H9 (cell line): ENCODE measurements at regions not wholly inside any gene's neighbourhood (a gene's known extent, or its start where the extent isn't known, plus 50 kb on each side); places are given as distances from the start of the nearest gene placed in this dataset.

Experiments
- DNase-seq: peaks from one replicate; pipeline ENCODE4 v3.0.0-alpha.2; 2017
- H2AFZ ChIP-seq: one replicate; pipeline ENCODE4 v1.6.1; 2013; ENCODE audit warnings: mild to moderate bottlenecking, low read length, control low read depth, moderate library complexity
- H2AK5ac ChIP-seq: 2 replicates; pipeline ENCODE4 v1.6.1; 2013; ENCODE audit warnings: low read length, control low read depth, mixed read lengths; ENCODE audit not compliant: insufficient read length
- H2BK120ac ChIP-seq: one replicate; pipeline ENCODE4 v1.6.1; 2013; ENCODE audit warnings: low read depth, mild to moderate bottlenecking, low read length, control low read depth, inconsistent platforms; ENCODE audit not compliant: poor library complexity, severe bottlenecking
- H2BK12ac ChIP-seq: 2 replicates; pipeline ENCODE4 v1.6.1; 2013; ENCODE audit warnings: low read length, control low read depth, mixed read lengths, low read depth; ENCODE audit not compliant: insufficient read length
- H2BK15ac ChIP-seq: 2 replicates; pipeline ENCODE4 v1.6.1; 2013; ENCODE audit warnings: low read depth, low read length, control low read depth
- H2BK20ac ChIP-seq: one replicate; pipeline ENCODE4 v1.6.1; 2013; ENCODE audit warnings: low read depth, mild to moderate bottlenecking, low read length, control low read depth, inconsistent platforms; ENCODE audit not compliant: poor library complexity, severe bottlenecking
- H2BK5ac ChIP-seq: 2 replicates; pipeline ENCODE4 v1.6.1; 2013; ENCODE audit warnings: low read length, control low read depth, mixed read lengths; ENCODE audit not compliant: insufficient read length
- H3K14ac ChIP-seq: 2 replicates; pipeline ENCODE4 v1.6.1; 2013; ENCODE audit warnings: low read length, control low read depth; ENCODE audit not compliant: insufficient read depth
- H3K18ac ChIP-seq: 2 replicates; pipeline ENCODE4 v1.6.1; 2013; ENCODE audit warnings: low read depth, mild to moderate bottlenecking, mixed read lengths, low read length, control low read depth; ENCODE audit not compliant: insufficient read length
- H3K23ac ChIP-seq: 2 replicates; pipeline ENCODE4 v1.6.1; 2013; ENCODE audit warnings: low read length, control low read depth, mixed read lengths, low read depth; ENCODE audit not compliant: insufficient read length
- H3K23me2 ChIP-seq: 2 replicates; pipeline ENCODE4 v1.6.1; 2013; ENCODE audit warnings: low read depth, mild to moderate bottlenecking, mixed read lengths, low read length, control low read depth; ENCODE audit not compliant: insufficient read length, poor library complexity, severe bottlenecking
- H3K27ac ChIP-seq: 2 replicates; pipeline ENCODE4 v1.5.1; 2013; ENCODE audit warnings: low read length, control low read depth, mixed read lengths, low read depth; ENCODE audit not compliant: insufficient read length
- H3K27me3 ChIP-seq: 2 replicates; pipeline ENCODE4 v1.6.1; 2013; ENCODE audit warnings: low read length, control low read depth, inconsistent platforms; ENCODE audit not compliant: insufficient read depth
- H3K4ac ChIP-seq: 2 replicates; pipeline ENCODE4 v1.6.1; 2013; ENCODE audit warnings: low read depth, mild to moderate bottlenecking, control low read depth, inconsistent platforms, low read length, moderate library complexity
- H3K4me1 ChIP-seq: 2 replicates; pipeline ENCODE4 v1.6.1; 2013; ENCODE audit warnings: low read length, control low read depth, inconsistent platforms; ENCODE audit not compliant: insufficient read depth
- H3K4me2 ChIP-seq: 2 replicates; pipeline ENCODE4 v1.6.1; 2013; ENCODE audit warnings: low read length, control low read depth, mixed read lengths; ENCODE audit not compliant: insufficient read length, insufficient read depth
- H3K56ac ChIP-seq: 2 replicates; pipeline ENCODE4 v1.6.1; 2013; ENCODE audit warnings: low read depth, mild to moderate bottlenecking, mixed read lengths, low read length, control low read depth; ENCODE audit not compliant: insufficient read length
- H3K79me1 ChIP-seq: 2 replicates; pipeline ENCODE4 v1.6.1; 2013; ENCODE audit warnings: low read depth, mild to moderate bottlenecking, moderate library complexity, low read length, control low read depth, inconsistent platforms; ENCODE audit not compliant: insufficient read depth, poor library complexity, severe bottlenecking
- H3K79me2 ChIP-seq: 2 replicates; pipeline ENCODE4 v1.6.1; 2013; ENCODE audit warnings: low read length, control low read depth, inconsistent platforms; ENCODE audit not compliant: insufficient read depth
- H3K9ac ChIP-seq: 2 replicates; pipeline ENCODE4 v1.6.1; 2013; ENCODE audit warnings: low read length, control low read depth, mixed read lengths; ENCODE audit not compliant: insufficient read length; ENCODE audit errors: extremely low read depth
- H3K9me3 ChIP-seq: one replicate; pipeline ENCODE4 v1.6.1; 2013; ENCODE audit warnings: low read depth, low read length, inconsistent platforms; ENCODE audit not compliant: control insufficient read depth
- H3T11ph ChIP-seq: one replicate; pipeline ENCODE4 v1.6.1; 2013; ENCODE audit warnings: mild to moderate bottlenecking, low read length, control low read depth, inconsistent platforms
- H4K20me1 ChIP-seq: one replicate; pipeline ENCODE4 v1.6.1; 2013; ENCODE audit not compliant: control insufficient read depth, insufficient read length, insufficient read depth
- H4K5ac ChIP-seq: 2 replicates; pipeline ENCODE4 v1.6.1; 2013; ENCODE audit warnings: low read depth, mild to moderate bottlenecking, mixed read lengths, low read length, control low read depth; ENCODE audit not compliant: insufficient read length
- H4K8ac ChIP-seq: replicated peaks from 2 replicates; pipeline ENCODE4 v1.6.1; 2013; ENCODE audit warnings: low read length, control low read depth, mixed read lengths, low read depth; ENCODE audit not compliant: insufficient read length
- H4K91ac ChIP-seq: 2 replicates; pipeline ENCODE4 v1.6.1; 2013; ENCODE audit warnings: low read depth, mild to moderate bottlenecking, moderate library complexity, mixed read lengths, low read length, control low read depth; ENCODE audit not compliant: insufficient read length
- H3K27ac Mint-ChIP-seq, 3 experiments: 2 replicates in 2 of 3; 3 replicates in 1 of 3; pipeline ENCODE4 v1.8.0; 2020 to 2021; ENCODE audit warnings: mixed read lengths in 3 of 3, mild to moderate bottlenecking in 1 of 3, moderate library complexity in 1 of 3
- H3K27me3 Mint-ChIP-seq: 2 replicates; pipeline ENCODE4 v1.8.0; 2021; ENCODE audit warnings: low read depth, mild to moderate bottlenecking, moderate library complexity, mixed read lengths
- H3K36me3 Mint-ChIP-seq, 3 experiments: 2 replicates in 2 of 3; 3 replicates in 1 of 3; pipeline ENCODE4 v1.8.0; 2020 to 2021; ENCODE audit warnings: low read depth in 3 of 3, mixed read lengths in 3 of 3; ENCODE audit not compliant: insufficient read depth in 1 of 3
- H3K4me1 Mint-ChIP-seq, 2 experiments: 2 replicates each; pipeline ENCODE4 v1.8.0; 2020; ENCODE audit warnings: mixed read lengths in 2 of 2
- H3K4me3 Mint-ChIP-seq, 2 experiments: 2 replicates in 1 of 2; 3 replicates in 1 of 2; pipeline ENCODE4 v1.8.0; 2020 to 2021; ENCODE audit warnings: mild to moderate bottlenecking in 2 of 2, mixed read lengths in 2 of 2, moderate library complexity in 1 of 2
- H3K9me3 Mint-ChIP-seq, 2 experiments: 2 replicates in 1 of 2; 3 replicates in 1 of 2; pipeline ENCODE4 v1.8.0; 2020; ENCODE audit warnings: mild to moderate bottlenecking in 2 of 2, mixed read lengths in 2 of 2, moderate library complexity in 1 of 2
- CTCF ChIP-seq: fragments of 200-600 bp; sonication (generic); conservative IDR thresholded peaks from 3 replicates; pipeline ENCODE4 v1.8.0; 2021; ENCODE audit warnings: antibody characterized with exemption, mild to moderate bottlenecking
- WGBS: extraction: QIAGEN DNeasy Blood & Tissue Kit; methylation state at CpG from one replicate; pipeline ENCODE4 v1.1.7; 2013; ENCODE audit warnings: missing lambda C conversion rate, low lambda C conversion rate, mixed read lengths; ENCODE audit not compliant: insufficient read length; ENCODE audit errors: extremely low coverage; 5-methylcytosine and 5-hydroxymethylcytosine counted together

- H3K18ac ChIP-seq: no peak overlapping the region
- no peaks in the 10 kb centered on the region for H3K27me3 ChIP-seq
- no peak overlapping the region for H3K4me2 ChIP-seq
- H2AK5ac ChIP-seq: no peak overlapping the region
- no peak overlapping the region for H3K14ac ChIP-seq
- H2BK120ac ChIP-seq: no peak overlapping the region
- no peaks in the 10 kb centered on the region for H3K23me2 ChIP-seq
- H4K91ac ChIP-seq: no peak overlapping the region
- no peak overlapping the region for H2AFZ ChIP-seq
- H3T11ph ChIP-seq: no peak overlapping the region
- Mint-ChIP-seq H3K36me3 (no peaks in the 10 kb centered on the region), H3K4me3 (no peak overlapping the region), H3K4me1 (no peaks in the 10 kb centered on the region), H3K27me3 (peaks cover 3% of the 10 kb centered on the region), H3K27ac (no peak overlapping the region), H3K9me3 (no peaks in the 10 kb centered on the region)
- no peak overlapping the region for H3K23ac ChIP-seq
- no peak overlapping the region for H2BK5ac ChIP-seq
- H2BK12ac ChIP-seq: no peak overlapping the region
- H2BK20ac ChIP-seq: no peak overlapping the region
- H4K5ac ChIP-seq: no peak overlapping the region
- no peaks in the 10 kb centered on the region for H3K9me3 ChIP-seq
- H3K56ac ChIP-seq: no peak overlapping the region
- no peaks in the 10 kb centered on the region for H3K79me2 ChIP-seq
- no peak for DNase-seq
- H3K9ac ChIP-seq: no peak overlapping the region
- H3K27ac ChIP-seq: no peak overlapping the region
- no peak overlapping the region for H3K4ac ChIP-seq
- no CpG with 5 or more reads among the region's 7 CpGs for WGBS
- TF ChIP-seq CTCF: no peak
- H4K8ac ChIP-seq: no peak overlapping the region
- H4K20me1 ChIP-seq: no peaks in the 10 kb centered on the region
- H3K79me1 ChIP-seq: no peaks in the 10 kb centered on the region
- H2BK15ac ChIP-seq: no peak overlapping the region
- no peaks in the 10 kb centered on the region for H3K4me1 ChIP-seq
These were observed 89.2 kb upstream of the NCAM1 start for GRCh38 chr11:112871909-112872500.
